A673 (cell line): ENCODE measurements at regions not wholly inside any gene's neighbourhood (a gene's known extent, or its start where the extent isn't known, plus 50 kb on each side); places are given as distances from the start of the nearest gene placed in this dataset.

Experiments used
- BruUV-seq: library from RNA; stranded (reverse); fragments of 400-500 nt; replicated peaks from 2 replicates; lab custom pipeline; 2021; lab: Mats Ljungman, UMichigan
- CTCF ChIA-PET: fragments of 300-600 bp; sonication (Branson Sonifier 250); formaldehyde crosslinking; loops from one replicate; lab custom pipeline; 2022; ENCODE audit warnings: antibody characterized with exemption; lab: Charles Lee
- POLR2A ChIA-PET: fragments of 300-600 bp; sonication (Branson Sonifier 250); formaldehyde crosslinking; loops from one replicate; lab custom pipeline; 2022; ENCODE audit warnings: antibody characterized with exemption; ENCODE audit not compliant: low non-redundant PET; lab: Charles Lee
- DNase-seq: peaks from one replicate; pipeline ENCODE4 v3.0.0-alpha.2; 2015; ENCODE audit warnings: low spot score
- H3K27ac ChIP-seq: fragments of 200-600 bp; sonication (generic); 2 replicates; pipeline ENCODE4 v1.5.1; 2016; ENCODE audit warnings: mixed run types, low read depth, mild to moderate bottlenecking, mixed read lengths, antibody characterized with exemption, low read length; ENCODE audit not compliant: poor library complexity, severe bottlenecking
- H3K27me3 ChIP-seq: fragments of 200-600 bp; sonication (generic); replicated peaks from 2 replicates; pipeline ENCODE4 v1.6.1; 2017; ENCODE audit warnings: mixed run types, low read depth, mild to moderate bottlenecking, mixed read lengths, antibody characterized with exemption, low read length; ENCODE audit not compliant: insufficient read depth, poor library complexity
- H3K36me3 ChIP-seq: fragments of 200-600 bp; sonication (generic); 2 replicates; pipeline ENCODE4 v1.6.1; 2016; ENCODE audit warnings: mixed run types, mild to moderate bottlenecking, mixed read lengths, antibody characterized with exemption, low read length; ENCODE audit not compliant: insufficient read depth, poor library complexity, severe bottlenecking
- H3K4me1 ChIP-seq: fragments of 200-600 bp; sonication (generic); 2 replicates; pipeline ENCODE4 v1.6.1; 2017; ENCODE audit warnings: mixed run types, mild to moderate bottlenecking, mixed read lengths, antibody characterized with exemption, low read length; ENCODE audit not compliant: insufficient read depth, poor library complexity, severe bottlenecking
- H3K4me3 ChIP-seq: fragments of 200-600 bp; sonication (generic); 2 replicates; pipeline ENCODE4 v1.5.1; 2016; ENCODE audit warnings: low read depth, mixed run types, mild to moderate bottlenecking, mixed read lengths, low read length; ENCODE audit not compliant: poor library complexity, severe bottlenecking
- H3K9me3 ChIP-seq: fragments of 200-600 bp; sonication (generic); 2 replicates; pipeline ENCODE4 v1.6.1; 2016; ENCODE audit warnings: mixed run types, low read depth, mild to moderate bottlenecking, mixed read lengths, antibody characterized with exemption, low read length; ENCODE audit not compliant: poor library complexity, severe bottlenecking
- CTCF ChIP-seq: fragments of 300-800, 200-600 bp; sonication (generic); conservative IDR thresholded peaks from 2 replicates; pipeline ENCODE4 v1.5.1; 2017; ENCODE audit warnings: low read depth, mild to moderate bottlenecking, antibody characterized with exemption, low read length, moderate library complexity, mixed read lengths
- EZH2 ChIP-seq: fragments of 200-600 bp; sonication (generic); IDR thresholded peaks from 2 replicates; pipeline ENCODE4 v1.6.1; 2017; ENCODE audit warnings: borderline replicate concordance, low read depth, mild to moderate bottlenecking, mixed read lengths, antibody characterized with exemption, low read length; ENCODE audit not compliant: poor library complexity, severe bottlenecking
- intact Hi-C: fragments of 100-400 bp; cut with micrococcal nuclease; formaldehyde crosslinking; loops from one replicate; pipeline ENCODE4 v1.10.0; 2022; ENCODE audit not compliant: unreplicated experiment

DNA sequence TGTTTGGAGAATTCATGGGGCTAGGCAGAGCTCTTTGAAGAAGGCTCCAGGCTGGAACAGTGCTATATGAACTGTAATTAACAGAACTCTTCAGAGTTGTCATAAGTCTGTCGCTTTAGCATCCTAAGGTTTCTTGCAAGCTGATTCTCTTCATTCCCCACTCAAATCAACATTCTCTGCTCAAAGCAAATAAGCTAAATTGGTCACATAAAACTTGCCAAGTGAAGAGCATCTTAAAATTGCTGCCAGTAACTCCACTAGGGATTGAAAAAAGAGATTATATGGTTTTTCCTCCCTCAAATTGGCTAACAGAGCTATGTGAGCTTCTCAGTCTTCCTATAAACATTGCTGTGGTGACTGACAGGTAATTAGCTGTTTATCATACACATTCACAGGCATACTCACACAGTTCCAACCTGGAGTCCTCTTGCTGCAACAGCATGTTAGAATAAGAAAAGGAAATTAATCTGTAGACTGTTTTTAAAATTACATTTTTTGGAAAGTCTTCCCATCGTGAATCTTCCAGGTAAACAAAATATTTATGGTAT lies 298.5 kb upstream of the ATP10B start:
- POLR2A ChIA-PET: no interaction called here
- BruUV-seq: no TSS peak
- Histone ChIP-seq H3K4me3 (no peak overlapping the region), H3K27me3 (no peaks in the 10 kb centered on the region), H3K27ac (no peak overlapping the region), H3K9me3 (no peaks in the 10 kb centered on the region), H3K4me1 (no peaks in the 10 kb centered on the region), H3K36me3 (no peaks in the 10 kb centered on the region)
- CTCF ChIA-PET: no interaction called here
- intact Hi-C loops: no loop called here
- DNase-seq: no peak
- TF ChIP-seq CTCF (no peak), EZH2 (no peak)

- no TSS peak for BruUV-seq
- intact Hi-C loops: no loop called here
- H3K27ac ChIP-seq: no peak overlapping the region
- no peaks in the 10 kb centered on the region for H3K9me3 ChIP-seq
- no peak for DNase-seq
- no peaks in the 10 kb centered on the region for H3K36me3 ChIP-seq
- POLR2A ChIA-PET: no interaction called here
- H3K4me1 ChIP-seq: no peaks in the 10 kb centered on the region
- H3K4me3 ChIP-seq: no peak overlapping the region
- TF ChIP-seq CTCF (no peak), EZH2 (no peak)
- CTCF ChIA-PET: no interaction called here
- H3K27me3 ChIP-seq: no peaks in the 10 kb centered on the region
These were observed 297.1 kb upstream of the ATP10B start for GRCh38 chr5:161149078-161149477.

- Histone ChIP-seq H3K4me3 (no peak overlapping the region), H3K9me3 (no peaks in the 10 kb centered on the region), H3K4me1 (no peaks in the 10 kb centered on the region), H3K27ac (no peak overlapping the region), H3K36me3 (no peaks in the 10 kb centered on the region), H3K27me3 (no peaks in the 10 kb centered on the region)
- intact Hi-C loops: no loop called here
- POLR2A ChIA-PET: no interaction called here
- TF ChIP-seq CTCF (no peak), EZH2 (no peak)
- no TSS peak for BruUV-seq
- CTCF ChIA-PET: no interaction called here
- no peak for DNase-seq
These were observed 286.9 kb upstream of the ATP10B start for GRCh38 chr5:161138751-161139455.
